Effector memory CD4-positive, alpha-beta T cell (primary cell): ENCODE measurements at regions not wholly inside any gene's neighbourhood (a gene's known extent, or its start where the extent isn't known, plus 50 kb on each side); places are given as distances from the start of the nearest gene placed in this dataset.

ENCODE experiments used
- DNase-seq, 3 donors: peaks; one replicate each; pipeline ENCODE4 v3.0.0-alpha.2; 2020
- H3K27ac ChIP-seq: 2 replicates; pipeline ENCODE4 v1.7.0; 2013; ENCODE audit warnings: mild to moderate bottlenecking, low read length, moderate library complexity; ENCODE audit not compliant: insufficient read depth, poor library complexity, severe bottlenecking
- H3K27me3 ChIP-seq: replicated peaks from 2 replicates; pipeline ENCODE4 v1.7.0; 2013; ENCODE audit warnings: mild to moderate bottlenecking, low read length; ENCODE audit not compliant: insufficient read depth, control insufficient read depth, poor library complexity, severe bottlenecking
- H3K36me3 ChIP-seq: 2 replicates; pipeline ENCODE4 v1.7.0; 2013; ENCODE audit warnings: mild to moderate bottlenecking, low read length, moderate library complexity; ENCODE audit not compliant: control insufficient read depth, insufficient read depth
- H3K4me1 ChIP-seq: 2 replicates; pipeline ENCODE4 v1.7.0; 2013; ENCODE audit warnings: low read length, mild to moderate bottlenecking; ENCODE audit not compliant: control insufficient read depth, insufficient read depth, poor library complexity, severe bottlenecking
- H3K4me3 ChIP-seq: 2 replicates; pipeline ENCODE4 v1.7.0; 2013; ENCODE audit warnings: low read length, low read depth, mild to moderate bottlenecking; ENCODE audit not compliant: insufficient read depth, poor library complexity, severe bottlenecking
- H3K9me3 ChIP-seq: 2 replicates; pipeline ENCODE4 v1.7.0; 2013; ENCODE audit warnings: mild to moderate bottlenecking, low read length, moderate library complexity; ENCODE audit not compliant: control insufficient read depth

GRCh38 chr2:88831792-88832248 lies 140.3 kb downstream of the RPIA start:
- Histone ChIP-seq H3K4me3 (no peak overlapping the region), H3K27me3 (no peaks in the 10 kb centered on the region), H3K27ac (no peak overlapping the region), H3K36me3 (no peaks in the 10 kb centered on the region), H3K9me3 (no peaks in the 10 kb centered on the region), H3K4me1 (no peaks in the 10 kb centered on the region)
- no peak for DNase-seq

- Histone ChIP-seq H3K36me3 (no peaks in the 10 kb centered on the region), H3K27ac (no peak overlapping the region), H3K4me1 (no peaks in the 10 kb centered on the region), H3K27me3 (no peaks in the 10 kb centered on the region), H3K9me3 (no peaks in the 10 kb centered on the region), H3K4me3 (no peak overlapping the region)
- no peak for DNase-seq
Observed at GRCh38 chr2:88832311-88832991, 141.0 kb downstream of the RPIA start.

- no peak for DNase-seq
- Histone ChIP-seq H3K9me3 (no peaks in the 10 kb centered on the region), H3K27ac (no peak overlapping the region), H3K27me3 (no peaks in the 10 kb centered on the region), H3K4me1 (no peaks in the 10 kb centered on the region), H3K4me3 (no peak overlapping the region), H3K36me3 (no peaks in the 10 kb centered on the region)
Observed at GRCh38 chr2:88832992-88833389, 141.5 kb downstream of the RPIA start.

GRCh38 chr2:88834376-88834775 lies 142.9 kb downstream of the RPIA start:
- no peaks in the 10 kb centered on the region for H3K4me1 ChIP-seq
- no peak for DNase-seq
- H3K9me3 ChIP-seq: no peaks in the 10 kb centered on the region
- H3K4me3 ChIP-seq: no peak overlapping the region
- H3K36me3 ChIP-seq: no peaks in the 10 kb centered on the region
- H3K27ac ChIP-seq: no peak overlapping the region
- no peaks in the 10 kb centered on the region for H3K27me3 ChIP-seq

GRCh38 chr2:88834866-88835265 lies 143.4 kb downstream of the RPIA start:
- no peak overlapping the region for H3K4me3 ChIP-seq
- H3K9me3 ChIP-seq: no peaks in the 10 kb centered on the region
- DNase-seq: no peak
- H3K36me3 ChIP-seq: no peaks in the 10 kb centered on the region
- no peaks in the 10 kb centered on the region for H3K27me3 ChIP-seq
- H3K27ac ChIP-seq: no peak overlapping the region
- H3K4me1 ChIP-seq: no peaks in the 10 kb centered on the region

GRCh38 chr2:88835726-88836125 lies 144.3 kb downstream of the RPIA start:
- no peaks in the 10 kb centered on the region for H3K4me1 ChIP-seq
- no peaks in the 10 kb centered on the region for H3K27me3 ChIP-seq
- H3K27ac ChIP-seq: no peak overlapping the region
- no peaks in the 10 kb centered on the region for H3K36me3 ChIP-seq
- H3K4me3 ChIP-seq: no peak overlapping the region
- DNase-seq: no peak
- no peaks in the 10 kb centered on the region for H3K9me3 ChIP-seq

- Histone ChIP-seq H3K4me3 (no peak overlapping the region), H3K27ac (no peak overlapping the region), H3K4me1 (no peaks in the 10 kb centered on the region), H3K27me3 (no peaks in the 10 kb centered on the region), H3K36me3 (no peaks in the 10 kb centered on the region), H3K9me3 (no peaks in the 10 kb centered on the region)
- no peak for DNase-seq
Observed at GRCh38 chr2:88836351-88836750, 144.9 kb downstream of the RPIA start.

GRCh38 chr2:88837511-88838160 lies 146.2 kb downstream of the RPIA start:
- Histone ChIP-seq H3K9me3 (no peaks in the 10 kb centered on the region), H3K4me3 (no peak overlapping the region), H3K27me3 (no peaks in the 10 kb centered on the region), H3K4me1 (no peaks in the 10 kb centered on the region), H3K27ac (no peak overlapping the region), H3K36me3 (no peaks in the 10 kb centered on the region)
- DNase-seq: no peak

GRCh38 chr2:88838165-88838635 lies 146.7 kb downstream of the RPIA start:
- no peak for DNase-seq
- no peak overlapping the region for H3K27ac ChIP-seq
- H3K4me3 ChIP-seq: no peak overlapping the region
- H3K36me3 ChIP-seq: no peaks in the 10 kb centered on the region
- no peaks in the 10 kb centered on the region for H3K27me3 ChIP-seq
- H3K9me3 ChIP-seq: no peaks in the 10 kb centered on the region
- H3K4me1 ChIP-seq: no peaks in the 10 kb centered on the region

GRCh38 chr2:88841224-88841929 lies 149.9 kb downstream of the RPIA start:
- H3K27me3 ChIP-seq: no peaks in the 10 kb centered on the region
- H3K27ac ChIP-seq: no peak overlapping the region

More at GRCh38 chr2:88841224-88841929, 149.9 kb downstream of the RPIA start:
- H3K9me3 ChIP-seq: no peaks in the 10 kb centered on the region
- no peak overlapping the region for H3K4me3 ChIP-seq
- H3K36me3 ChIP-seq: no peaks in the 10 kb centered on the region
- no peak for DNase-seq
- H3K4me1 ChIP-seq: no peaks in the 10 kb centered on the region
